Adrenal gland (tissue), 9 donors: ENCODE measurements at regions not wholly inside any gene's neighbourhood (a gene's known extent, or its start where the extent isn't known, plus 50 kb on each side); places are given as distances from the start of the nearest gene placed in this dataset.

Source experiments
- DNase-seq, 7 donors: peaks; one replicate each; pipeline ENCODE4 v3.0.0-alpha.2; 2019 to 2020
- H3K27ac ChIP-seq, 5 donors: fragments of 200-600 bp; sonication (generic) in 4 of 5; 1 replicate in 3 of 5; 2 replicates in 2 of 5; pipeline versions ENCODE4 v1.5.1 to v1.8.0; 2016 to 2020; ENCODE audit warnings: mild to moderate bottlenecking in 1 of 5
- H3K27me3 ChIP-seq: fragments of 200-600 bp; 2 replicates; pipeline ENCODE4 v1.8.0; 2021
- H3K36me3 ChIP-seq, 2 donors: fragments of 200-600 bp; replicated peaks in 1 of 2; 1 replicate in 1 of 2; 2 replicates in 1 of 2; pipeline versions ENCODE4 v1.5.1 to v1.8.0; 2018 to 2022
- H3K4me1 ChIP-seq, 2 donors: fragments of 200-600 bp; replicated peaks in 1 of 2; 1 replicate in 1 of 2; 2 replicates in 1 of 2; pipeline versions ENCODE4 v1.5.1 to v1.8.0; 2018 to 2021
- H3K4me3 ChIP-seq, 4 donors: fragments of 200-600 bp; sonication (generic) in 3 of 4; one replicate each; pipeline ENCODE4 v1.5.1; 2016 to 2018
- H3K9me3 ChIP-seq, 3 donors: fragments of 200-600 bp; sonication (generic) in 1 of 3; replicated peaks in 1 of 3; 1 replicate in 2 of 3; 2 replicates in 1 of 3; pipeline versions ENCODE4 v1.5.1 to v1.8.0; 2016 to 2021
- POLR2A ChIP-seq, 2 donors: fragments of 450-650 bp; IDR thresholded peaks; one replicate each; pipeline ENCODE4 v1.6.1; 2017; ENCODE audit warnings: antibody characterized with exemption in 2 of 2, mild to moderate bottlenecking in 2 of 2, moderate library complexity in 1 of 2
- WGBS, 4 donors: extraction: QIAGEN DNeasy Blood & Tissue Kit in 2 of 4; methylation state at CpG; one replicate each; pipeline versions ENCODE4 v1.1.5 to v1.1.7; 2013 to 2017; 5-methylcytosine and 5-hydroxymethylcytosine counted together
- intact Hi-C, 2 donors: fragments of 100-400 bp; cut with DNase I; formaldehyde crosslinking; loops; one replicate each; pipeline versions ENCODE4 v1.14.1 to v1.15.0; 2022 to 2023
- TF ChIP-seq, protein P1 (sequence below), 6 experiments: fragments of 450-650 bp in 4 of 6; fragments of 200-600 bp in 2 of 6; sonication (generic) in 1 of 6; IDR thresholded peaks; 1 replicate in 5 of 6; 2 replicates in 1 of 6; pipeline versions ENCODE4 v1.5.1 to v1.8.0; 2016 to 2021; ENCODE audit warnings: antibody characterized with exemption in 6 of 6, mild to moderate bottlenecking in 2 of 6, moderate library complexity in 1 of 6
- donor health status: healthy with polysubstance abuse.
- donor health status: Bipolar disorder and iron deficiency.
- donor health status: DM: yes; HTN: yes; CAD: no.
- donor health status: DM: no; HTN: no; CAD: no.
- donor health status: DM: no; HTN: no; CAD: no.

DNA sequence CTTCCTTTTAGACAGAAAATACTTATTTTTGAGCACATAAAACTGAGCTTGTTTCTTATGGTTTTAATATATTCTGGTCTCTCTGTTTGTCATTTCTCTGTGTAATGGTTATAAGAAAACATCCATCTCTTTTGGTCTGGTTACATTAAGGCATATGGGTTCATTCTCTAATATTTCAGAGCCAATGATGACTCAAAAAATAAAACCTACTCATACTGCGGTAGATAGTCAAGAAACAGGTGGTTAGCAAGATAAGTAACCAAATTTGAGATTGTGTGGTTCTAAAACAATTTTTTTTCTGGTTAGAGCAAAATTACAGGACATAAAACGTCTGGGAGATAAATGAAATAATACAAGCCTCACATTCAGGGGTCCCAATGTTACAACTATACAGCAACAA, 654.5 kb downstream of the STIM2 start:
- intact Hi-C loops: no loop called here
- TF ChIP-seq POLR2A (IDR thresholded peaks at IDR 0.05): no peak
- TF ChIP-seq, protein P1, sequence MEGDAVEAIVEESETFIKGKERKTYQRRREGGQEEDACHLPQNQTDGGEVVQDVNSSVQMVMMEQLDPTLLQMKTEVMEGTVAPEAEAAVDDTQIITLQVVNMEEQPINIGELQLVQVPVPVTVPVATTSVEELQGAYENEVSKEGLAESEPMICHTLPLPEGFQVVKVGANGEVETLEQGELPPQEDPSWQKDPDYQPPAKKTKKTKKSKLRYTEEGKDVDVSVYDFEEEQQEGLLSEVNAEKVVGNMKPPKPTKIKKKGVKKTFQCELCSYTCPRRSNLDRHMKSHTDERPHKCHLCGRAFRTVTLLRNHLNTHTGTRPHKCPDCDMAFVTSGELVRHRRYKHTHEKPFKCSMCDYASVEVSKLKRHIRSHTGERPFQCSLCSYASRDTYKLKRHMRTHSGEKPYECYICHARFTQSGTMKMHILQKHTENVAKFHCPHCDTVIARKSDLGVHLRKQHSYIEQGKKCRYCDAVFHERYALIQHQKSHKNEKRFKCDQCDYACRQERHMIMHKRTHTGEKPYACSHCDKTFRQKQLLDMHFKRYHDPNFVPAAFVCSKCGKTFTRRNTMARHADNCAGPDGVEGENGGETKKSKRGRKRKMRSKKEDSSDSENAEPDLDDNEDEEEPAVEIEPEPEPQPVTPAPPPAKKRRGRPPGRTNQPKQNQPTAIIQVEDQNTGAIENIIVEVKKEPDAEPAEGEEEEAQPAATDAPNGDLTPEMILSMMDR (IDR thresholded peaks at IDR 0.05): no peak
- Histone ChIP-seq H3K4me3 (no peak overlapping the region), H3K27ac (no peak overlapping the region), H3K27me3 (no peaks in the 10 kb centered on the region), H3K4me1 (no peaks in the 10 kb centered on the region), H3K36me3 (no peaks in the 10 kb centered on the region), H3K9me3 (no peaks in the 10 kb centered on the region)
- WGBS, 4 donors: 46 to 56% (median 52%) methylated on average over 2 of the region's 2 CpGs
- no peak for DNase-seq

DNA sequence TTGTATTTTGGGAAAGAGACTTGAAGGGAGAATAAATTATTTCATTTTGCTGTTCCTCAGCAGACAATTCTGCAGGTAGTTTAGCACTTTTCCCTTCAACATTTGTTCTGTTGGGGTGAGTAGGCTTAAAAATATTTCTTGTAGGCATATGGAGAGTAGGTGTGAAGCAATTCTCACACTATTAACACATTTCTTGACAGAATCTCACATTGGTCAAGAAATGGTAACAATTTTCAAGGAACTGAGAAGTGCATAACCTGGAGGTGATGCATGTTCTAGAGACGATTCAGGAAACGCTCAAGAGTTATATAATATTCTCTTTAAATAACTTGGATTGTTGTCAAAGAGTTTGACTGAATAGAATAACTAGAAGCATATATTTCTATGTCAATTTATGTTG, 658.2 kb downstream of the STIM2 start:
- 24 to 40% (median 37%) methylated on average over 2 of the region's 2 CpGs for WGBS, 4 donors
- no peak overlapping the region for H3K4me3 ChIP-seq
- no peak overlapping the region for H3K27ac ChIP-seq
- H3K27me3 ChIP-seq: no peaks in the 10 kb centered on the region
- intact Hi-C loops: no loop called here
- no peaks in the 10 kb centered on the region for H3K4me1 ChIP-seq
- DNase-seq: no peak
- TF ChIP-seq POLR2A (IDR thresholded peaks at IDR 0.05): no peak
- TF ChIP-seq, protein P1 (IDR thresholded peaks at IDR 0.05): no peak
- no peaks in the 10 kb centered on the region for H3K9me3 ChIP-seq
- no peaks in the 10 kb centered on the region for H3K36me3 ChIP-seq

DNA sequence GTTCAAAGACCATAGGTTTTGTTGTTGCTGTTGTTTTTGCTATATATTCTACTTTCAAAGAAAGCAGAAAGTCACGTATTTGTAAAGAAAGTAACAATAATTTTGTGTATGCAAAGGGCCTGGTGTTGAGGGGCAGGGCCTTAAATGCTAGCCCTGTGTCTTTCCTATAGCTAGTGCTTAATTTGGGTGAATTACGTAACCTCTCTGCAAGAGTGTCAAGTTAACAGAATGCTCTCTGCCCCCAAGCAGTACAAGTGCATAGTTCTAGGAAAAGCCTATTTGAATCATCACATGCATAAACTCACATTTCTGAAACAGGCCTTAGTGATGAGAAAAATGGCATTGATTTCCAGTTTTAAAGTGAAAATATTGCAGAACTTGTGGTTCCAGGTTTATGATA, 663.6 kb downstream of the STIM2 start:
- Histone ChIP-seq H3K4me1 (no peaks in the 10 kb centered on the region), H3K4me3 (no peak overlapping the region), H3K27me3 (no peaks in the 10 kb centered on the region), H3K9me3 (no peaks in the 10 kb centered on the region), H3K27ac (no peak overlapping the region), H3K36me3 (no peaks in the 10 kb centered on the region)
- intact Hi-C loops: no loop called here
- DNase-seq: no peak
- TF ChIP-seq, protein P1 (IDR thresholded peaks at IDR 0.05): no peak
- no peak for TF ChIP-seq POLR2A (IDR thresholded peaks at IDR 0.05)
- 68 to 82% (median 79%) methylated on average over 2 of the region's 2 CpGs for WGBS, 4 donors

DNA sequence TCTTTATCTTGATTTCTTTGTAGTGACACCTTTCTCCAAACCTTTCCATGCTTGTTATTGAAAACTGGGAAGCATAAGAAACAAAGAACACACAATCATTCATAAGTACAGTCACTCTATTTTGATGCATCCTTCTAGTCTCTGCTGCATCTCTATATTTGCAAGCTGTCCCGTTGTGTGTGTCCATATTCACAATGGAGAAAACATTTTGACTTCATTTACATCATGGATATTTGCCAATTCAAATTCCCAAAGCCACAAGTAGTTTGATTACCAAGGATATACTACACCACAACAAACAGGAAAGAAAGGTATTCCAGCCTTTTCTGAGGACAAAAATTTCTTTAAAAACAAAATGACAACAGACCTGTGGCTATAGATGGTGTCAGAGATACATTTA, 673.8 kb downstream of the STIM2 start:
- no peak overlapping the region for H3K27ac ChIP-seq
- DNase-seq: no peak
- H3K36me3 ChIP-seq: no peaks in the 10 kb centered on the region
- H3K27me3 ChIP-seq: no peaks in the 10 kb centered on the region
- no peaks in the 10 kb centered on the region for H3K9me3 ChIP-seq
- no peak for TF ChIP-seq POLR2A (IDR thresholded peaks at IDR 0.05)
- TF ChIP-seq, protein P1 (IDR thresholded peaks at IDR 0.05): no peak
- 23 to 46% (median 30%) methylated on average over 1 of the region's 1 CpG for WGBS, 4 donors
- intact Hi-C loops: no loop called here
- H3K4me1 ChIP-seq: no peaks in the 10 kb centered on the region
- H3K4me3 ChIP-seq: no peak overlapping the region
